Epithelial cell of proximal tubule (primary cell): ENCODE measurements at regions not wholly inside any gene's neighbourhood (a gene's known extent, or its start where the extent isn't known, plus 50 kb on each side); places are given as distances from the start of the nearest gene placed in this dataset.
A peak's percentile ranks its signal among the peaks of the same experiment; 100 is the strongest.

Source experiments
- DNase-seq: peaks from one replicate; pipeline ENCODE4 v3.0.0-alpha.2; 2011; ENCODE audit warnings: low read depth
- H3K4me3 ChIP-seq: 2 replicates; pipeline ENCODE4 v1.5.1; 2011; ENCODE audit warnings: low read depth, mild to moderate bottlenecking, low read length
- CTCF ChIP-seq: conservative IDR thresholded peaks from 2 replicates; pipeline ENCODE4 v1.5.1; 2012; ENCODE audit warnings: low read depth, mild to moderate bottlenecking, low read length

DNA sequence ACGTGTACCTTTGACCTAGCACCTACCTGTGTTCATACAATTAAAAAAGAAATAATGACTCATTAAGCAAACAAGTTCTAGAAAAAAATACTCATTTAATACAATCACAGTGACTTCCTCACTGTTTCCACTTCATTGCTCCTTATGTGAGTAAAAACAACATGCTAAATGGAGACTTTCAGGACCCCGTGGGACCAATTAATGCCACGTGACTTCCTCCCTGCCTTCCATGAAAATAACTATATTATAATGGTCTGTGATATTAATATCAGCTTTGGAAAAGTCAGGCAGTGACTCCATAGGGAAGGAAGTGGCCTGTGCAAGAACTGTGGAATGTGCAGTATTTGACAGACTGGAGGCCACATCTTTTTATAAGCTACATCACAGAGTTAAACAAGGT is 337.8 kb downstream of the HLX start:
- no peak for DNase-seq
- no peak overlapping the region for H3K4me3 ChIP-seq
- TF ChIP-seq CTCF: no peak

DNA sequence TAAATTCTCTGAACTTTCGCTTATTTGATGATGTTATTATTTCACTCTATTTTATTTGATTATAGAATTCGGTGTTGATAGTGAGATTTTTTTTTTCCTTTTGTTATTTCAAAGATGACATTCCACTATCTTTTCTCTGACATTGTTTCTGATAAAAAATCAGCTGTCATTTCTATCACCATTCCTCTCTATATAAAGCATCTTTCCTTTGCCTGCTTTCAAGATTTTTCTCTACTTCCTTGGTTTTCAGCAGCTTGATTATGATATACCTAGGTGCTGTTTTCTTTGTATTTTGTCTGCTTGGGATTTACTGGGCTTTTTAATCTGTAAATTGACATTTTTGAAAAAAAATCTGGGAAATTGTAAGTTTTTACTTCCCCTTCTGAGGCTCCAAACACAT is 344.0 kb downstream of the HLX start:
- no peak for TF ChIP-seq CTCF
- no peak overlapping the region for H3K4me3 ChIP-seq
- DNase-seq: no peak

DNA sequence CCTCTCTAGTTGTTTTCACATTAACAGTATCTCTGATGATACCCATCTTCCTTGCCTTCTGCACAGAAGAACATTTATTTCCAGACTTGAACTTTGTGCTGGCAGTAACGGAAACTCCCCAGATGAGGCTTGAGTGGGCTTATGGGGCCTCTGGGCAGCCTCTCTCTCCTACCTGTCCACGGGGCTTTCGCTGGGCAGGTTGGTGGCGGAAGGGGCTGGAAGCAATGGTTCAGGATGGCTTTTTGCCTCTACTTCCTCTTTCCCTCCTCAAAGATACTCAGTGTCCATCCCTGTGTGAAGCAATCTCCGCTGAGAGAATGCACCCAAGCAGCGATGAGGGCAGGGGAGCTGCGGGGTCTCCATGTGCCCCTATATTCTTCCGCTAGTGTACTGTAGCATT is 348.2 kb downstream of the HLX start:
- no peak overlapping the region for H3K4me3 ChIP-seq
- TF ChIP-seq CTCF: no peak
- DNase-seq: no peak

DNA sequence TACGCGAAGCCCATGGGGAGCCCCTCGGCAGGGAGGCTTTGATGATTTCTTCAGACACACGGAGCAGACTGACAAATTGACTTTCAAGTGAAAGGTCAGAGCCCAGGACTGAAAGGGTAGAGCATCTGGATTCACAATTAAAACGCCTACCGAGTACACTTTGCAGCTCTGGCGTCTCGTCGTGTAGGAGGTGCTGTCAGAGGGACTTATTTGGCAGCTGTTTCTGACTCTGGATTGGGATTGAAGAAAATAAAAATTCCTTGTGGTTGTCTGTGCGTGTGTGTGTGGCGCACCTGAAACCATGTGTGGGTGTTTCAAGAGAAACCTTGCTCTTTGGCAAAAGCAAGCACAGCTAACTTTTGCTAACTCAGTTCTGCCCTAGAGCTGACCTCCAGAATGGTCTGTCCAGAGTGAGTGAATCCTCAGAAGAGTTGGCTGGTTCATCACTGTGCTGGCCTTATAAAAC is 348.7 kb downstream of the HLX start:
- TF ChIP-seq CTCF: no peak
- DNase-seq: no peak
- no peak overlapping the region for H3K4me3 ChIP-seq

DNA sequence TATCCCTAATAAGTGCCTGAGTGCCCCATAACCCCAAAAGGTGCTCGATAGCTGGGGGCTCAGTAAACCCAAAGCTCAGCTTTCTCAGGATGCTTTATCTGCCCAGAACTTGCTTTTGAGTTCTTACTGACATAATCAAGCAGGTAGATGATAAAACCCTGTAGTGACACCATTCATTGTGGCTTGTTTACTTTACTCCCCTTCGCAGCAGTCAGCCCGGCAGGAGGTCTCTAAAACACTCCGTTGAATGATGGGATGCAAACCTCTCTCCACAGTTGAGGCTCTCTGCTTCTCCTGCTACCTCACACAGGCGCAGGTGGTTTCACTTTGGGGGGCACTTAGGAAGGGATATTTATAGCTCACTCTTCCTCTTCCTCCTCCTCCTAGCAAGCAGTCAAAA is 349.4 kb downstream of the HLX start:
- no peak overlapping the region for H3K4me3 ChIP-seq
- no peak for TF ChIP-seq CTCF
- DNase-seq: no peak

GRCh38 chr1:221230605-221231004 is 351.4 kb downstream of the HLX start:
- TF ChIP-seq CTCF: no peak
- peak; percentile 50 for DNase-seq

GRCh38 chr1:221234791-221235190 is 355.5 kb downstream of the HLX start:
- no peak for DNase-seq
- no peak for TF ChIP-seq CTCF
- no peak overlapping the region for H3K4me3 ChIP-seq

More at GRCh38 chr1:221230605-221231004, 351.4 kb downstream of the HLX start:
- no peak overlapping the region for H3K4me3 ChIP-seq
